Stimulated activated CD4-positive, alpha-beta T cell treated with anti-CD3 and anti-CD28 coated beads, TNF-alpha, amount 100 ng/mL, for 48 hours (primary cell): ENCODE measurements at regions not wholly inside any gene's neighbourhood (a gene's known extent, or its start where the extent isn't known, plus 50 kb on each side); places are given as distances from the start of the nearest gene placed in this dataset.
"Not testable (repeated sequence)": the region's sequence is repeated elsewhere in the genome, so short reads cannot be mapped to it uniquely, and the experiment has no call there.

Experiments
- DNase-seq, 3 donors: peaks; one replicate each; pipeline ENCODE4 v3.0.0-alpha.2; 2020; ENCODE audit warnings: low read depth in 3 of 3

GRCh38 chr4:121616449-121616848 is 80.3 kb downstream of the ANXA5 start:
- not testable (repeated sequence) for DNase-seq

DNA sequence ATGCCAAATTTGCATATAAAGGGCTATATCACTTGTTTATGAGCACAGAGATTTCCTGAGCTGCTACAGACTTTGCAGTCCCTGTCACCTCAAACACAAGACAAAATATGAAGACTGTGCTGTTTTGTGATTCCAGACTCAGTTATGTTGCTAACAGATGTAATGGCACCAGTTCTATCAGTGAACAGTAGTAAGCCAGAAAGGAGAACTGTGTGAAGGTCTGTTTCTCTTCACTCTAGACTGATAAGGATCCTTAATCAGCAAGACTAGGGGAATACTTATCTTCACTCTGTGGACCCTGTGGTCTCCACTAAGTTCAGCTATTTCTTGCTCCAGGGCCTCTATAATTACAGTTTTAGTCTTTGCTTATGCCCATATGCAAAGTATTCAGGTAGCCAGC is 82.7 kb downstream of the ANXA5 start:
- no peak for DNase-seq

- no peak for DNase-seq
Observed at GRCh38 chr4:121599049-121599448, 97.7 kb downstream of the ANXA5 start.

- peak in 2 of 3 donors; percentile 1 to 11 for DNase-seq
Observed at GRCh38 chr4:121597346-121597934, 99.3 kb downstream of the ANXA5 start.

DNA sequence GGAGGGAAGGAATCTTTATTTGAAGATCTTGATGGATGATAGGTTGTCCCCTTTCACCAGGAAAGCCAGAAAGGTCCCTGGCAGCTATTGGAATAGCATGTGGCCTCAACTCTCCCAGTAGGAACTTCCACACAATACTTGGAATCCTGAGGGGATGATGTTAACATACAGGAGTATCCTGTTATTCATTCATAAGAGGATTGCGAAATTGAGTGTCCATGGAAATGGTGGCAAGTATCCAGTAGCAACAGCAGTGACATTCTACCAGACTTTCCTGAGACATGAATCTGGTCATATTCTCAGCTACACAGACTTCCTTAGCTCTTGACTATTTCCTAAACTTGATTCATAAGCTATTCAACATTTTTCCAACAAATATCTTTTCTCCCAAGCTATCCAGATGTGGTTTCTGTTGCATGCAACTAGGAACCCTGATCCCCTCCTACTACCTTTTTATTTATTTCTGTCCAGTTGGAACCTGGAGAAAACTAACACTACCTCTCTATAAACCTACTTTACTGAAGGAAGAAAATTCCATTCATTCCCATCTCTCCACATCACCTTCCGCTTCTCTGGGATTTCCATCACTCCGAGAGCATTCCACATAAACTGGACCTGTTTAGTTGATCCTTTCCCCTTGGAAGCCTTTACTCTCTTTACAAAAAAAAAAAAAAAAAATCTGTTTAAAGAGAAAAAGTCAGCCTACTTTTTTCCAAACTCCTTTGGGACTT is 101.8 kb downstream of the ANXA5 start:
- DNase-seq = no peak

- DNase-seq = no peak
Observed at GRCh38 chr4:121593760-121594159, 103.0 kb downstream of the ANXA5 start.

DNA sequence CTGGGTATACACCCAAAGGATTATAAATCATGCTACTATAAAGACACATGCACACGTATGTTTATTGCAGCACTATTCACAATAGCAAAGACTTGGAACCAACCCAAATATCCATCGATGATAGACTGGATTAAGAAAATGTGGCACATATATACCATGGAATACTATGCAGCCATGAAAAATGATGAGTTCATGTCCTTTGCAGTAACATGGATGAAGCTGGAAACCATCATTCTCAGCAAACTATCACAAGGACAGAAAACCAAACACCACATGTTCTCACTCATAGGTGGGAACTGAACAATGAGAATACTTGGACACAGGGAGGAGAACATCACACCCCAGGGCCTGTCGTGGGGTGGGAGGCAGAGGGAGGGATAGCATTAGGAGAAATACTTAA is 104.5 kb downstream of the ANXA5 start:
- not testable (repeated sequence) for DNase-seq

- no peak for DNase-seq
Observed at GRCh38 chr4:121584836-121585235, 111.9 kb downstream of the ANXA5 start.

GRCh38 chr4:121583396-121583795 is 113.4 kb downstream of the ANXA5 start:
- no peak for DNase-seq

- DNase-seq = no peak
Observed at GRCh38 chr4:121582296-121582695, 114.5 kb downstream of the ANXA5 start.

- DNase-seq = not testable (repeated sequence)
Observed at GRCh38 chr4:121575392-121575791, 121.4 kb downstream of the ANXA5 start.

DNA sequence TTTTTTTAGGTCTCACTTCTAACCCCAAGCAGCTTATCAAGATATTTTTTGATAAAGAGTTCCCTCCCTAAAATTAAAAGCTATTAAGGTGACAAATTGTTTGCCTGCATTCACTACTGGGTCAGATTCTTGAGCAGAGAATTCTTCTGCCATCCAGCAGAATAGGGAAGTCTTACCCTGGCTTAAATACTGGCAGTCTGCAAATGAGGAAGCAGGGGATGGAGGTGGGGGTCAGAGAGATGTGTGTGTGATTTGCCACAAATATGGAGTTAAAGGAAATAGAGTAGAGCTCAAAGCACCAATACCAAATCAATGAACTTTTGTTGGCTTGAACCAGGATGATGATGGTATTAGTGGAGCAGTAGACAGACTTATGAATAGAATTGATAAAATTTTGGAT is 122.2 kb downstream of the ANXA5 start:
- DNase-seq = no peak

GRCh38 chr4:121567748-121568147 is 129.0 kb downstream of the ANXA5 start:
- DNase-seq = no peak

GRCh38 chr4:121564840-121565375 is 131.9 kb downstream of the ANXA5 start:
- DNase-seq = no peak

DNA sequence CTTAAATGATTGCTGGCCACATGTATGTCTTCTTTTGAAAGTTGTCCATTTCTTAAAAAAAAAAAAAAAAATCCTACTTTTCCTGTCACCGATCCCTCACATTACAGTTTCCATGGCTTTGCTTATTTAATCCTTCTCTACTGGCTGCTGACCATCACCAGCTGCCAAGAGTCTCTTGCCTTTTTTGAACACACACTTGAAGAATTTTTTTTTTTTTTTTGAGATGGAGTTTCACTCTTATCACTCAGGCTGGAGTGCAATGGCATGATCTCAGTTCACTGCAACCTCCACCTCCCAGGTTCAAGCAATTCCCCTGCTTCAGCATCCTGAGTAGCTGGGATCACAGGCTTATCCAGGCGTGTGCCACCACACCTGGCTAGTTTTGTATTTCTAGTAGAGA is 134.0 kb downstream of the ANXA5 start:
- DNase-seq = no peak

DNA sequence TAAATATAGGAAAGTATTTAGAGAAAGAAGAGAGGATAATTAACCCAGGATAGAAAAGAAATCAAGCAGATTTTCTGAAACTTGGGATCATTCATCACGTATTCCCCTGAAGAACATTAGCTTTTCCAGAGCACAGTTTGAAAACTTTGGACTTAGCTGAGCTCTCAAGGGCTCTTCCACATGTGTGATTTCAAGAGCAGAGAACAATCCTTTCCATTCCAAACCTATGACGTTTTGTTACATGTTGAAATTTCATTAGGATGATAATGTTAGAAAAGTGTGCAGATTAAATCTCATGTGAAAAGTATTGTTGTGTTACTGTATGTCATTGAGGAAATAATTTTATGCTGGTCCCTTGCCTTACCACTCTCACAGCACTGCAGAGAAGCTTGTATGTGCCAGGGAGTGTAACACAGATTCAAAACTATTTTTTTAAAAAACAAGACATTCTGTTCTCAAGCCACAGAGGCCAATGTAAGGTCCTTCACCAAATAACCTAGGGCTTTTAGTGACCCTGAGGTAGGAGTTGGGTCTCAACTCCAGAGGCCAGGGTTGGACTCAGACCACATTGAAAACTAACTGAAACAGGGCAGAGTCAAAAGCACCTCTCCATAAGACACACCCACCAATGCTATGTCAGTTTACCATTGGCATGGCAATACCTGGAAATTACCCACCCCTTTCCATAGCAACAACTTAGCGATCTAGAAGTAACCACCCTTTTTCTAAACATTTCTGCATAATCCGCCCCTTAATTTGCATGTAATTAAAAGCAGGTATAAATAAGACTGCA is 141.3 kb downstream of the ANXA5 start:
- no peak for DNase-seq

DNA sequence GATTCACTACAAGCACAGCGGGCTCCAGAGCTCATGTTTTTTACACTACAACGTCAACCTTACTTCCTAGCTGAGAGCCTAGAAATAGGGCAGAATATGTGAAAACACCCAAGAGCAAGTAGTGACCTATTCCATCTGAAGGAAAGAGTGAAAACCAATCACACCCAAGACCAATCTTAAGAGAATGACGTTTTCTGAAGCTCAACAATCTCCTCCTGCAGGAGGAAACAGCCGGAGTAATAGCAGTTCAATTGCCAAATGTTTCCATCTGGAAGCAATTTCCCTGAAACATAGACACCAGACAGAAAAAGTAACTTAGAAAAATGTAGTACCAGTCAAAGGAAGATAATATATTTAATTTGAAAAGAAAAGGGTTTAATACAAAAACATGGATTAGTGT is 142.4 kb downstream of the ANXA5 start:
- no peak for DNase-seq

- DNase-seq = no peak
Observed at GRCh38 chr4:121551881-121552280, 144.9 kb downstream of the ANXA5 start.

DNA sequence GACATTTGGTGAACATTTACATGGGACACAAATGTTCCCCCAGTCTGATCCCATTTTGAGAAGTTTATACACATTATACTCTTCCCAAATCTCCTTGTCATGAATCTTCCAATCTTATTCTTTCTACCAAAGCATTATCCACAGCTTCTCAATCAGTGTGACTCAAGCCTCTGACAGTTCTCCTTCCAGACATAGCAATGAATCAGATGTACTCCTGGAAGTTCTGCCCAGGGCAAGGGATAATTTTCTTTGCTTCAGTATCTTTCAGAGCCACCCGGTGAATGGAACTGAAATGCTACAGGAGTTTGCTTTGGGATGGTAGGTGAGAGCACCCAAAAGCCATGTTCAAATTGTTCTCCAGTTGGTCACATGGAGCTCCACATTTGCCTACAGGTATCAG is 145.5 kb downstream of the ANXA5 start:
- no peak for DNase-seq

- DNase-seq = no peak
Observed at GRCh38 chr4:121541696-121542095, 155.1 kb downstream of the ANXA5 start.

DNA sequence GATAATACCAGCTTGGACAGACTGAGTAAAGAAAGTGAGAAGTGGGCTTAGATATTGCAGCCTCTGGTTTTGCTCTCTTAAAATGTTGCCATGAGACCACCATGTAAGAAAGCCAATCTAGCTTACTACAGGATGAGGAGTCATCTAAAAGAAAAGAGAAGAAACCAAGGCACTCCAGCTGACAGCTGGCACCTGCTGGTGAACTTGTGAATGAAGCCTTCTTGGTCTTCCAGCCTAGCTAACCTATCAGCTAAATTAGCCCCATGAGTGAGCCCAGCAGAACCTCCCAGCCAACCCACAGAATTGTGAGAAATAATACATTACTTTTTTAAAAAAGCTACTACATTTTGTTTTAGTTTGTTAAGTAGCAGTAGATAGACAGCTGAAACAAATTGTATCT is 154.5 kb upstream of the QRFPR start:
- no peak for DNase-seq

GRCh38 chr4:121534187-121534586 is 153.4 kb upstream of the QRFPR start:
- DNase-seq = no peak

DNA sequence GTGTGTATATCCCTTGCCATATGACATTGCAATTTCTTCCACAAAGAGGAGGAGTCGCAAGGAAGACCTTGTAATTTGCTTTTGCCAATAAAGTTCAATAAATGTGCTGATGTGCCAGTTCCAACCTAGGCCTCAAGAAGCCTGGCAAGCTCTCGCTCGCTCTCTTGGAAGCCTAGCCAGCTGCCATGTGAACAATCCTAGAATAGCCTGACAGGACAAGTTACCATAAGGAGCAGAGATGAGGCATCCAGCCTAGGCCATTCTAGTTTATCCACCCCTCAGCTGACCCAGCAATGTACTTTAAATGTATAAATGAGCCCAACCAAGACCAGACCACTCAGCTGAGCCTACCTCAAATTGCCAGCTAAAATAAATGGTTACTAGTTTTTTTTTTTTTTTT is 145.7 kb upstream of the QRFPR start:
- no peak for DNase-seq
